Astrocyte (in vitro differentiated cells and primary cell): ENCODE measurements at regions not wholly inside any gene's neighbourhood (a gene's known extent, or its start where the extent isn't known, plus 50 kb on each side); places are given as distances from the start of the nearest gene placed in this dataset.

Source experiments
- DNase-seq: peaks from one replicate; pipeline ENCODE4 v3.0.0-alpha.2; 2010; ENCODE audit warnings: low read depth
- FAIRE-seq: peaks from 2 replicates; lab custom pipeline; 2011; peaks lifted over from hg19 to GRCh38; lab: Jason Lieb, UNC
- H2AFZ ChIP-seq: 2 replicates; pipeline ENCODE4 v1.6.0; 2012; ENCODE audit warnings: low read depth, low read length, inconsistent platforms
- H3K27ac ChIP-seq: 2 replicates; pipeline ENCODE4 v1.5.1; 2011; ENCODE audit warnings: low read depth, low read length, inconsistent platforms
- H3K27me3 ChIP-seq: 2 replicates; pipeline ENCODE4 v1.6.0; 2011; ENCODE audit warnings: low read length, inconsistent platforms; ENCODE audit not compliant: insufficient read depth
- H3K36me3 ChIP-seq: 2 replicates; pipeline ENCODE4 v1.5.1; 2011; ENCODE audit warnings: low read length, inconsistent platforms; ENCODE audit not compliant: insufficient read depth
- H3K4me1 ChIP-seq: 2 replicates; pipeline ENCODE4 v1.5.1; 2011; ENCODE audit warnings: low read length, inconsistent platforms; ENCODE audit not compliant: insufficient read depth
- H3K4me2 ChIP-seq: 2 replicates; pipeline ENCODE4 v1.6.0; 2012; ENCODE audit warnings: low read length, inconsistent platforms
- H3K4me3 ChIP-seq: 2 replicates; pipeline ENCODE4 v1.5.1; 2011; ENCODE audit warnings: low read depth, mild to moderate bottlenecking, low read length, inconsistent platforms; ENCODE audit not compliant: insufficient read depth
- H3K79me2 ChIP-seq: 2 replicates; pipeline ENCODE4 v1.6.0; 2012; ENCODE audit warnings: mild to moderate bottlenecking, low read length, inconsistent platforms; ENCODE audit not compliant: insufficient read depth
- H3K9ac ChIP-seq: 2 replicates; pipeline ENCODE4 v1.6.0; 2012; ENCODE audit warnings: mild to moderate bottlenecking, low read length, inconsistent platforms
- H3K9me3 ChIP-seq: 2 replicates; pipeline ENCODE4 v1.5.1; 2012; ENCODE audit warnings: low read depth, mild to moderate bottlenecking, low read length, inconsistent platforms; ENCODE audit not compliant: insufficient read depth
- H4K20me1 ChIP-seq: 2 replicates; pipeline ENCODE4 v1.6.0; 2012; ENCODE audit warnings: low read length, inconsistent platforms; ENCODE audit not compliant: insufficient read depth
- H3K27ac Mint-ChIP-seq: one replicate; pipeline ENCODE4 v1.8.0; 2021; ENCODE audit warnings: mild to moderate bottlenecking, mixed read lengths; ENCODE audit not compliant: unreplicated experiment
- H3K27me3 Mint-ChIP-seq: one replicate; pipeline ENCODE4 v1.8.0; 2021; ENCODE audit warnings: low read depth, mixed read lengths; ENCODE audit not compliant: unreplicated experiment
- H3K36me3 Mint-ChIP-seq: one replicate; pipeline ENCODE4 v1.8.0; 2021; ENCODE audit warnings: low read depth, mixed read lengths; ENCODE audit not compliant: unreplicated experiment
- H3K4me1 Mint-ChIP-seq: one replicate; pipeline ENCODE4 v1.8.0; 2021; ENCODE audit warnings: low read depth, mixed read lengths; ENCODE audit not compliant: unreplicated experiment
- H3K4me3 Mint-ChIP-seq: one replicate; pipeline ENCODE4 v1.8.0; 2021; ENCODE audit warnings: mild to moderate bottlenecking, moderate library complexity, mixed read lengths; ENCODE audit not compliant: unreplicated experiment
- H3K9me3 Mint-ChIP-seq: one replicate; pipeline ENCODE4 v1.8.0; 2021; ENCODE audit warnings: mild to moderate bottlenecking, mixed read lengths; ENCODE audit not compliant: unreplicated experiment
- CTCF ChIP-seq: IDR thresholded peaks from 2 replicates; pipeline ENCODE4 v1.5.1; 2011; ENCODE audit warnings: low read depth, mild to moderate bottlenecking, inconsistent platforms, low read length, moderate library complexity; ENCODE audit not compliant: insufficient read depth
- EZH2 ChIP-seq: IDR thresholded peaks from 2 replicates; pipeline ENCODE4 v1.6.1; 2012; ENCODE audit warnings: mild to moderate bottlenecking, low read length, inconsistent platforms; ENCODE audit not compliant: insufficient read depth

GRCh38 chr5:43852279-43852678 is 249.3 kb downstream of the NNT start:
- H3K9ac ChIP-seq = no peak overlapping the region
- no peak overlapping the region for H3K27ac ChIP-seq
- H3K4me3 Mint-ChIP-seq = no peak overlapping the region
- no peaks in the 10 kb centered on the region for H3K9me3 Mint-ChIP-seq
- H3K27me3 Mint-ChIP-seq = no peaks in the 10 kb centered on the region
- no peak overlapping the region for H2AFZ ChIP-seq
- DNase-seq (no peak), FAIRE-seq (no peak)
- no peak overlapping the region for H3K4me3 ChIP-seq
- no peak overlapping the region for H3K27ac Mint-ChIP-seq
- no peak for TF ChIP-seq CTCF
- no peak for TF ChIP-seq EZH2
- H4K20me1 ChIP-seq = no peaks in the 10 kb centered on the region
- H3K79me2 ChIP-seq = no peaks in the 10 kb centered on the region
- no peaks in the 10 kb centered on the region for H3K9me3 ChIP-seq
- H3K27me3 ChIP-seq = no peaks in the 10 kb centered on the region
- no peaks in the 10 kb centered on the region for H3K36me3 ChIP-seq
- H3K4me2 ChIP-seq = no peak overlapping the region
- H3K36me3 Mint-ChIP-seq = no peaks in the 10 kb centered on the region
- peaks cover 11% of the 10 kb centered on the region for H3K4me1 Mint-ChIP-seq
- no peaks in the 10 kb centered on the region for H3K4me1 ChIP-seq

DNA sequence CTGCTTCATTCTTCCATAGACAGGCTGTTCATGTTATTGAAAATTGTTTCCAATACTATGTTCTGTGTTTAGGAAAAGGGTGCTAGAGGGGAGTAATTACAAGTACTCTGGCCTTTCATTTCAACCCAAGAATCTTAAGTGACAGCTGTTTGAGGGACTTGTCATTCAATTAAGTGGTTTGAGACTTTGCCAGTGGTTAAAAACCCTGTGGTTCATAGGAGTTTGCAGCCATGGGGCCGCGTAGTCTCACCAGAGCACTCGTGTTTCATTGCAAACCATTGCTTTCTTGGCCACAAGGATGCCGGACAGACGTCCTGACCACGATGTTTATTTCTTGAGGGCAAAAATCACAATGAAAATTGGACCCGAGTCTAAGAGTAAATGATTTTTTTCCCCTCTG is 248.8 kb downstream of the NNT start:
- Mint-ChIP-seq H3K27me3 (no peaks in the 10 kb centered on the region), H3K27ac (no peak overlapping the region), H3K9me3 (no peaks in the 10 kb centered on the region), H3K4me1 (peaks cover 11% of the 10 kb centered on the region), H3K4me3 (no peak overlapping the region), H3K36me3 (no peaks in the 10 kb centered on the region)
- no peak for TF ChIP-seq EZH2
- no peak for TF ChIP-seq CTCF
- Histone ChIP-seq H4K20me1 (no peaks in the 10 kb centered on the region), H3K4me3 (no peak overlapping the region), H3K9me3 (no peaks in the 10 kb centered on the region), H3K4me1 (no peaks in the 10 kb centered on the region), H2AFZ (no peak overlapping the region), H3K9ac (no peak overlapping the region), H3K4me2 (no peak overlapping the region), H3K27me3 (no peaks in the 10 kb centered on the region), H3K27ac (no peak overlapping the region), H3K36me3 (no peaks in the 10 kb centered on the region), H3K79me2 (no peaks in the 10 kb centered on the region)
- no peak for DNase-seq
- no peak for FAIRE-seq

- H4K20me1 ChIP-seq = no peaks in the 10 kb centered on the region
- H3K9ac ChIP-seq = no peak overlapping the region
- FAIRE-seq (no peak), DNase-seq (no peak)
- no peak overlapping the region for H3K27ac Mint-ChIP-seq
- H2AFZ ChIP-seq = no peak overlapping the region
- TF ChIP-seq CTCF (no peak), EZH2 (no peak)
- H3K36me3 Mint-ChIP-seq = no peaks in the 10 kb centered on the region
- no peaks in the 10 kb centered on the region for H3K9me3 ChIP-seq
- H3K27me3 ChIP-seq = no peaks in the 10 kb centered on the region
- H3K27me3 Mint-ChIP-seq = no peaks in the 10 kb centered on the region
- no peak overlapping the region for H3K4me2 ChIP-seq
- H3K36me3 ChIP-seq = no peaks in the 10 kb centered on the region
- peaks cover 4% of the 10 kb centered on the region for H3K4me1 ChIP-seq
- no peaks in the 10 kb centered on the region for H3K79me2 ChIP-seq
- H3K4me3 ChIP-seq = no peak overlapping the region
- H3K4me1 Mint-ChIP-seq = no peaks in the 10 kb centered on the region
- no peak overlapping the region for H3K4me3 Mint-ChIP-seq
- H3K27ac ChIP-seq = no peak overlapping the region
- H3K9me3 Mint-ChIP-seq = no peaks in the 10 kb centered on the region
Observed at GRCh38 chr5:43840424-43841125, 237.6 kb downstream of the NNT start.
